HepG2 (cell line): ENCODE measurements at regions not wholly inside any gene's neighbourhood (a gene's known extent, or its start where the extent isn't known, plus 50 kb on each side); places are given as distances from the start of the nearest gene placed in this dataset.

ENCODE experiments used
- CTCF ChIP-seq: sonication (generic); formaldehyde crosslinking; IDR thresholded peaks from 2 replicates; pipeline ENCODE4 v1.5.0; 2020; ENCODE audit warnings: mild to moderate bottlenecking, missing genetic modification reagents, moderate library complexity
- GTF2F1 ChIP-seq: fragments of 150-350 bp; IDR thresholded peaks from 2 replicates; pipeline ENCODE4 v1.6.1; 2014; ENCODE audit warnings: low read length
- HMG20B ChIP-seq: conservative IDR thresholded peaks from 2 replicates; pipeline ENCODE4 v1.6.1; 2016; ENCODE audit warnings: missing genetic modification reagents, missing compliant biosample characterization
- JUN ChIP-seq: sonication (generic); formaldehyde crosslinking; IDR thresholded peaks from 2 replicates; pipeline ENCODE4 v1.4.0; 2020; ENCODE audit warnings: mild to moderate bottlenecking, missing genetic modification reagents
- POLR2AphosphoS5 ChIP-seq: IDR thresholded peaks from 2 replicates; pipeline ENCODE4 v1.6.1; 2012; ENCODE audit warnings: low read depth, low read length
- RAD21 ChIP-seq: fragments of 450-650 bp; formaldehyde crosslinking; IDR thresholded peaks from 2 replicates; pipeline ENCODE4 v1.5.0; 2020; ENCODE audit warnings: mild to moderate bottlenecking
- ZNF143 ChIP-seq: sonication (generic); formaldehyde crosslinking; IDR thresholded peaks from 2 replicates; pipeline ENCODE4 v1.4.0; 2020; ENCODE audit warnings: missing genetic modification reagents
- ZNF761 ChIP-seq: sonication (generic); formaldehyde crosslinking; conservative IDR thresholded peaks from 2 replicates; pipeline ENCODE4 v1.4.0; 2020; ENCODE audit warnings: mild to moderate bottlenecking, missing genetic modification reagents
- TF ChIP-seq, protein P1 (sequence below), 2 experiments: IDR thresholded peaks; 2 replicates each; pipeline ENCODE4 v1.6.1; 2011 to 2012; ENCODE audit warnings: low read length in 2 of 2, borderline replicate concordance in 1 of 2, low read depth in 1 of 2, mild to moderate bottlenecking in 1 of 2, moderate library complexity in 1 of 2

DNA sequence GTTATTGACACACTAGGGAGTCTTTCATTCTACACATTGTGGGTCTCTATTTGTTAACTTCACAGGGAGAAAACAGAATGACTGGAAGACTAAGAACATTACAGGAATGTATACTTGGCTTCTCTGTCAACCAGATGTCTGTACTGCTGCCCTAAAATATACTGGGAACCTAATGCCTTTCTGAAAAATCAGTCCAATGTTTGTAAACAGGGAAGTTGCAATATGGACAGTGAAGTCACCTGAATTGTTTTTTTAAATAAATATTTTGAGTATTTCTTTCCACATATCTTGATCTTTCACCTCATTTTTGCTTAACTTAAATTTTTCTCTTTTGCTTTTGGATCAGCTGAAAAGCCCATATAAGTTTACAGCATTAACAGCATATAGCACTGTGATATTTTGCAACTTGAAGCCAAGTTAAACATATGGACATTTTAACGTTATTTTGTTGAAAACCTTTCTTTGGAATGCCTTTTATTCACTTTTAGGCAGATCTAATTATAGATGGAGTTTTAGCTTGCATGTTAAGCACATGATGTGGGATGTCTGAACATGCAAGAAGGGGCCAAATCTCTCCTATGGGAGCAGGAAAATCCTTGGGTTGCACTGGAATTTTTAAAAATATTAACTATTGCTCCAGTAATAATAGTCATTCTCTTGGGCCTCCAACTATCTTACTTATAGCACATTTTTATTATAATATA is 137.7 kb upstream of the TWIST2 start:
- TF ChIP-seq CTCF (CRISPR knock-in tag) (no peak), RAD21 (CRISPR knock-in tag) (no peak), HMG20B (no peak), ZNF143 (CRISPR knock-in tag) (no peak), JUN (no peak), POLR2AphosphoS5 (no peak), ZNF761 (CRISPR knock-in tag) (no peak), GTF2F1 (no peak)
- TF ChIP-seq, protein P1, sequence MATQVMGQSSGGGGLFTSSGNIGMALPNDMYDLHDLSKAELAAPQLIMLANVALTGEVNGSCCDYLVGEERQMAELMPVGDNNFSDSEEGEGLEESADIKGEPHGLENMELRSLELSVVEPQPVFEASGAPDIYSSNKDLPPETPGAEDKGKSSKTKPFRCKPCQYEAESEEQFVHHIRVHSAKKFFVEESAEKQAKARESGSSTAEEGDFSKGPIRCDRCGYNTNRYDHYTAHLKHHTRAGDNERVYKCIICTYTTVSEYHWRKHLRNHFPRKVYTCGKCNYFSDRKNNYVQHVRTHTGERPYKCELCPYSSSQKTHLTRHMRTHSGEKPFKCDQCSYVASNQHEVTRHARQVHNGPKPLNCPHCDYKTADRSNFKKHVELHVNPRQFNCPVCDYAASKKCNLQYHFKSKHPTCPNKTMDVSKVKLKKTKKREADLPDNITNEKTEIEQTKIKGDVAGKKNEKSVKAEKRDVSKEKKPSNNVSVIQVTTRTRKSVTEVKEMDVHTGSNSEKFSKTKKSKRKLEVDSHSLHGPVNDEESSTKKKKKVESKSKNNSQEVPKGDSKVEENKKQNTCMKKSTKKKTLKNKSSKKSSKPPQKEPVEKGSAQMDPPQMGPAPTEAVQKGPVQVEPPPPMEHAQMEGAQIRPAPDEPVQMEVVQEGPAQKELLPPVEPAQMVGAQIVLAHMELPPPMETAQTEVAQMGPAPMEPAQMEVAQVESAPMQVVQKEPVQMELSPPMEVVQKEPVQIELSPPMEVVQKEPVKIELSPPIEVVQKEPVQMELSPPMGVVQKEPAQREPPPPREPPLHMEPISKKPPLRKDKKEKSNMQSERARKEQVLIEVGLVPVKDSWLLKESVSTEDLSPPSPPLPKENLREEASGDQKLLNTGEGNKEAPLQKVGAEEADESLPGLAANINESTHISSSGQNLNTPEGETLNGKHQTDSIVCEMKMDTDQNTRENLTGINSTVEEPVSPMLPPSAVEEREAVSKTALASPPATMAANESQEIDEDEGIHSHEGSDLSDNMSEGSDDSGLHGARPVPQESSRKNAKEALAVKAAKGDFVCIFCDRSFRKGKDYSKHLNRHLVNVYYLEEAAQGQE (IDR thresholded peaks at IDR 0.05; ENCODE audit: borderline replicate concordance in 1 of 2, low read depth in 1 of 2, low read length in 2 of 2) = no peak
